CD8-positive, alpha-beta memory T cell (primary cell): ENCODE measurements at regions not wholly inside any gene's neighbourhood (a gene's known extent, or its start where the extent isn't known, plus 50 kb on each side); places are given as distances from the start of the nearest gene placed in this dataset.

Source experiments
- CTCF ChIA-PET: fragments of 350-600 bp; sonication (Branson Sonifier 250); formaldehyde crosslinking; loops from one replicate; lab custom pipeline; 2021; ENCODE audit warnings: antibody characterized with exemption; lab: Charles Lee
- POLR2A ChIA-PET: fragments of 350-600 bp; sonication (Branson Sonifier 250); formaldehyde crosslinking; loops from one replicate; lab custom pipeline; 2021; ENCODE audit warnings: antibody characterized with exemption; lab: Charles Lee
- DNase-seq, 5 donors: peaks; one replicate each; pipeline versions ENCODE4 v3.0.0 to v3.0.0-alpha.2; 2020 to 2022; ENCODE audit warnings: mixed read lengths in 1 of 5
- H3K27ac ChIP-seq: one replicate; pipeline ENCODE4 v1.7.0; 2013; ENCODE audit warnings: low read depth, mild to moderate bottlenecking, low read length, moderate library complexity
- H3K27me3 ChIP-seq: 2 replicates; pipeline ENCODE4 v1.7.0; 2013; ENCODE audit warnings: low read length, mild to moderate bottlenecking; ENCODE audit not compliant: insufficient read depth, poor library complexity, severe bottlenecking
- H3K36me3 ChIP-seq: 2 replicates; pipeline ENCODE4 v1.7.0; 2013; ENCODE audit warnings: mild to moderate bottlenecking, low read length, moderate library complexity; ENCODE audit not compliant: insufficient read depth
- H3K4me1 ChIP-seq: 2 replicates; pipeline ENCODE4 v1.7.0; 2013; ENCODE audit warnings: mild to moderate bottlenecking, low read length, moderate library complexity; ENCODE audit not compliant: insufficient read depth
- H3K4me3 ChIP-seq: 2 replicates; pipeline ENCODE4 v1.7.0; 2013; ENCODE audit warnings: mild to moderate bottlenecking, low read length
- H3K9me3 ChIP-seq: 2 replicates; pipeline ENCODE4 v1.7.0; 2013; ENCODE audit warnings: mild to moderate bottlenecking, low read length
- H3K27ac Mint-ChIP-seq, 8 donors: one replicate each; pipeline ENCODE4 v1.8.0; 2020 to 2021; ENCODE audit warnings: mixed read lengths in 8 of 8, mild to moderate bottlenecking in 6 of 8, inconsistent platforms in 3 of 8, moderate library complexity in 3 of 8
- H3K27me3 Mint-ChIP-seq, 2 donors: one replicate each; pipeline ENCODE4 v1.8.0; 2020 to 2021; ENCODE audit warnings: mixed read lengths in 2 of 2, mild to moderate bottlenecking in 1 of 2, moderate library complexity in 1 of 2
- H3K36me3 Mint-ChIP-seq, 3 donors: one replicate each; pipeline ENCODE4 v1.8.0; 2020 to 2021; ENCODE audit warnings: mixed read lengths in 3 of 3, inconsistent platforms in 1 of 3, mild to moderate bottlenecking in 1 of 3
- H3K4me1 Mint-ChIP-seq, 3 donors: one replicate each; pipeline ENCODE4 v1.8.0; 2020 to 2021; ENCODE audit warnings: mixed read lengths in 3 of 3, inconsistent platforms in 1 of 3, mild to moderate bottlenecking in 1 of 3
- H3K4me3 Mint-ChIP-seq, 7 donors: one replicate each; pipeline ENCODE4 v1.8.0; 2020 to 2021; ENCODE audit warnings: mixed read lengths in 7 of 7, mild to moderate bottlenecking in 6 of 7, moderate library complexity in 4 of 7, inconsistent platforms in 2 of 7
- H3K9me3 Mint-ChIP-seq, 5 donors: one replicate each; pipeline ENCODE4 v1.8.0; 2020 to 2022; ENCODE audit warnings: mixed read lengths in 5 of 5, mild to moderate bottlenecking in 3 of 5, moderate library complexity in 2 of 5, inconsistent platforms in 1 of 5

DNA sequence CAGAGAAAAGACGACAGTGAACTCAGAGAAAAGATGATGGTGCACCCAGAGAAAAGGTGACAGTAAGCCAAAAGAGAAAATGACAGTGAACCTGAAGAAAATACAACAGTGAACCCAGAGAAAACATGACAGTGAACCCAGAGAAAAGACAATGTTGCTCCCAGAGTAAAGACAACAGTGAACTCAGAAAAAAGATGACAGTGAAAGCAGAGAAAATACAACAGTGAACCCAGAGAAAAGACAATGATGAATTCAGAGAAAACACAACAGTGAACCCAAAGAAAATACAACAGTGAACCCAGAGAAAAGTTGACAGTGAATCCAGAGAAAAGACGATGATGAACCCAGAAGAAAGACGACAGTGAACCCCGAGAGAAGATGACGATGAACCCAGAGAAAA is 140.5 kb upstream of the MAP3K4 start:
- Mint-ChIP-seq H3K27me3 (no peaks in the 10 kb centered on the region), H3K36me3 (no peaks in the 10 kb centered on the region), H3K27ac (no peak overlapping the region), H3K9me3 (no peaks in the 10 kb centered on the region), H3K4me1 (no peaks in the 10 kb centered on the region), H3K4me3 (no peak overlapping the region)
- Histone ChIP-seq H3K4me3 (no peak overlapping the region), H3K4me1 (no peaks in the 10 kb centered on the region), H3K9me3 (no peaks in the 10 kb centered on the region), H3K36me3 (no peaks in the 10 kb centered on the region), H3K27me3 (no peaks in the 10 kb centered on the region), H3K27ac (no peak overlapping the region)
- ChIA-PET CTCF (no interaction called here), POLR2A (no interaction called here)
- DNase-seq, result no peak

DNA sequence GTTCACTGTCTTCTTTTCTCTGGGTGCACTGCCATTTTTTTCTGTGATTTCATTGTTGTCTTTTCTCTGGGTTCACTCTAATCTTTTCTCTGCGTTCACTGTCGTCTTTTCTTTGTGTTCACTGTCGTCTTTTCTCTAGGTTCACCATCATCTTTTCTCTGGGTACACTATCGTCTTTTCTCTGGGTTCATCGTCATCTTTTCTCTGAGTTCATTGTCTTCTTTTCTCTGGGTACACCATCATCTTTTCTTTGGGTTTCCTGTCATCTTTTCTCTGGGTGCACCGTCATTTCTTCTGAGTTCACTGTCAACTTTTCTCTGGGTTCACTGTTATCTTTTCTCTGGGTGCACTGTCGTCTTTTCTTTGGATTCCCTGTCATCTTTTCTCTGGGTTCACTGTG is 137.6 kb upstream of the MAP3K4 start:
- ChIA-PET POLR2A (no interaction called here), CTCF (no interaction called here)
- no peaks in the 10 kb centered on the region for H3K9me3 ChIP-seq
- DNase-seq, result no peak
- Mint-ChIP-seq H3K4me3 (no peak overlapping the region), H3K36me3 (no peaks in the 10 kb centered on the region), H3K9me3 (no peaks in the 10 kb centered on the region), H3K4me1 (no peaks in the 10 kb centered on the region), H3K27me3 (no peaks in the 10 kb centered on the region), H3K27ac (no peak overlapping the region)
- H3K27me3 ChIP-seq, result no peaks in the 10 kb centered on the region
- H3K4me1 ChIP-seq, result no peaks in the 10 kb centered on the region
- H3K4me3 ChIP-seq, result no peak overlapping the region
- no peak overlapping the region for H3K27ac ChIP-seq
- no peaks in the 10 kb centered on the region for H3K36me3 ChIP-seq

- no peak for DNase-seq
- CTCF ChIA-PET, result no interaction called here
- Mint-ChIP-seq H3K4me3 (no peak overlapping the region), H3K4me1 (no peaks in the 10 kb centered on the region), H3K27me3 (no peaks in the 10 kb centered on the region), H3K36me3 (no peaks in the 10 kb centered on the region), H3K27ac (no peak overlapping the region), H3K9me3 (peaks cover 0 to 1% (median 0%) of the 10 kb centered on the region in 5 donors)
- H3K4me3 ChIP-seq, result no peak overlapping the region
- no peaks in the 10 kb centered on the region for H3K9me3 ChIP-seq
- no peaks in the 10 kb centered on the region for H3K4me1 ChIP-seq
- H3K27me3 ChIP-seq, result no peaks in the 10 kb centered on the region
- H3K36me3 ChIP-seq, result no peaks in the 10 kb centered on the region
- no peak overlapping the region for H3K27ac ChIP-seq
- POLR2A ChIA-PET, result no interaction called here
Observed at GRCh38 chr6:160858886-160859285, 132.7 kb upstream of the MAP3K4 start.

GRCh38 chr6:160859822-160860221 is 131.7 kb upstream of the MAP3K4 start:
- ChIA-PET POLR2A (no interaction called here), CTCF (no interaction called here)
- Histone ChIP-seq H3K27me3 (no peaks in the 10 kb centered on the region), H3K36me3 (no peaks in the 10 kb centered on the region), H3K27ac (no peak overlapping the region), H3K4me3 (no peak overlapping the region), H3K4me1 (no peaks in the 10 kb centered on the region), H3K9me3 (no peaks in the 10 kb centered on the region)
- Mint-ChIP-seq H3K27me3 (no peaks in the 10 kb centered on the region), H3K27ac (no peak overlapping the region), H3K4me1 (no peaks in the 10 kb centered on the region), H3K4me3 (no peak overlapping the region), H3K36me3 (no peaks in the 10 kb centered on the region), H3K9me3 (peaks cover 0 to 1% (median 0%) of the 10 kb centered on the region in 5 donors)
- no peak for DNase-seq

GRCh38 chr6:160861824-160862223 is 129.7 kb upstream of the MAP3K4 start:
- peak overlapping the region in 1 of 8 donors; percentile 70 for H3K27ac Mint-ChIP-seq
- Histone ChIP-seq H3K4me1 (no peaks in the 10 kb centered on the region), H3K4me3 (no peak overlapping the region), H3K27me3 (no peaks in the 10 kb centered on the region), H3K9me3 (no peaks in the 10 kb centered on the region), H3K36me3 (no peaks in the 10 kb centered on the region), H3K27ac (no peak overlapping the region)
- no peaks in the 10 kb centered on the region for H3K4me1 Mint-ChIP-seq
- no peaks in the 10 kb centered on the region for H3K27me3 Mint-ChIP-seq
- no peaks in the 10 kb centered on the region for H3K36me3 Mint-ChIP-seq
- no peak overlapping the region for H3K4me3 Mint-ChIP-seq
- peaks cover 0 to 5% (median 0%) of the 10 kb centered on the region in 5 donors for H3K9me3 Mint-ChIP-seq
- no peak for DNase-seq
- ChIA-PET POLR2A (no interaction called here), CTCF (no interaction called here)

DNA sequence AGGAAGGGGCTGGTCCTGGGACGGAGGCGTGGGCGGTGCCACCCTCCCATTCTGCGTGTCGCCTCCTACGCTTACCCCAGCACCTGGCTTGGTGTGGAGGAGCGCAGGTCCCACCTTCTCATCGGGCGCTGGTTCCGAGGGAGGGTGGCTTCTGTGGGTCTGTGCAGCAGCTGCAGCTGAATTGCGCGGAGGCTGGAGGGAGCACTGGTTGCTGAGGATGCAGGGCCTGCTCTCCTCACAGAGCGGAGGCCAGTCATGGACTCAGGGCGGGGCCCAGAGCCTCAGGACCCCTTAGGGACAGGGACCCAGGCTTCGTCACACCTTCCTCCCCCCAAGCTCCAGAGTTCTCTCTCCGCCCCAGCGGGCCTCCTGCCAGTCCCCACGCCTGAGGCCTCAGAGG is 127.8 kb upstream of the MAP3K4 start:
- CTCF ChIA-PET, result no interaction called here
- no peak for DNase-seq
- POLR2A ChIA-PET, result no interaction called here
- no peaks in the 10 kb centered on the region for H3K4me1 Mint-ChIP-seq
- no peaks in the 10 kb centered on the region for H3K9me3 ChIP-seq
- no peak overlapping the region for H3K27ac Mint-ChIP-seq
- H3K9me3 Mint-ChIP-seq, result peaks cover 0 to 6% (median 0%) of the 10 kb centered on the region in 5 donors
- H3K4me3 Mint-ChIP-seq, result no peak overlapping the region
- no peaks in the 10 kb centered on the region for H3K36me3 ChIP-seq
- no peaks in the 10 kb centered on the region for H3K36me3 Mint-ChIP-seq
- no peak overlapping the region for H3K4me3 ChIP-seq
- H3K4me1 ChIP-seq, result no peaks in the 10 kb centered on the region
- H3K27ac ChIP-seq, result no peak overlapping the region
- no peaks in the 10 kb centered on the region for H3K27me3 Mint-ChIP-seq
- no peaks in the 10 kb centered on the region for H3K27me3 ChIP-seq

GRCh38 chr6:160871320-160871719 is 120.2 kb upstream of the MAP3K4 start:
- Mint-ChIP-seq H3K4me1 (no peaks in the 10 kb centered on the region), H3K36me3 (no peaks in the 10 kb centered on the region)
- H3K27ac ChIP-seq, result no peak overlapping the region

GRCh38 chr6:160881148-160881808 is 110.3 kb upstream of the MAP3K4 start:
- no peak for DNase-seq
- CTCF ChIA-PET, result no interaction called here
- POLR2A ChIA-PET, result no interaction called here
- no peaks in the 10 kb centered on the region for H3K4me1 Mint-ChIP-seq
- no peaks in the 10 kb centered on the region for H3K36me3 Mint-ChIP-seq
- peaks cover 5 to 14% of the 10 kb centered on the region in 2 donors for H3K27me3 Mint-ChIP-seq
- no peaks in the 10 kb centered on the region for H3K4me1 ChIP-seq
- H3K36me3 ChIP-seq, result no peaks in the 10 kb centered on the region
- no peaks in the 10 kb centered on the region for H3K9me3 Mint-ChIP-seq
- H3K27ac Mint-ChIP-seq, result no peak overlapping the region
- no peaks in the 10 kb centered on the region for H3K27me3 ChIP-seq
- no peak overlapping the region for H3K27ac ChIP-seq
- no peak overlapping the region for H3K4me3 ChIP-seq
- no peak overlapping the region for H3K4me3 Mint-ChIP-seq
- no peaks in the 10 kb centered on the region for H3K9me3 ChIP-seq

More at GRCh38 chr6:160871320-160871719, 120.2 kb upstream of the MAP3K4 start:
- peaks cover 0 to 15% of the 10 kb centered on the region in 2 donors for H3K27me3 Mint-ChIP-seq
- peaks cover 0 to 3% (median 0%) of the 10 kb centered on the region in 5 donors for H3K9me3 Mint-ChIP-seq
- Histone ChIP-seq H3K4me1 (no peaks in the 10 kb centered on the region), H3K9me3 (no peaks in the 10 kb centered on the region), H3K36me3 (no peaks in the 10 kb centered on the region), H3K4me3 (no peak overlapping the region), H3K27me3 (no peaks in the 10 kb centered on the region)
- DNase-seq, result no peak
- ChIA-PET POLR2A (no interaction called here), CTCF (no interaction called here)
- no peak overlapping the region for H3K27ac Mint-ChIP-seq
- H3K4me3 Mint-ChIP-seq, result no peak overlapping the region
